GM12878 (cell line): ENCODE measurements at regions not wholly inside any gene's neighbourhood (a gene's known extent, or its start where the extent isn't known, plus 50 kb on each side); places are given as distances from the start of the nearest gene placed in this dataset.

Source experiments
- ATAC-seq: fragments of 200-7000 bp; cut with Tn5 transposase; 3 replicates; pipeline ENCODE4 v1.9.1; 2020; ENCODE audit warnings: mild to moderate bottlenecking, moderate library complexity
- BruUV-seq: library from RNA; stranded (reverse); fragments of 400-500 nt; replicated peaks from 2 replicates; lab custom pipeline; 2021; lab: Mats Ljungman, UMichigan
- CTCF ChIA-PET: fragments of 300-600 bp; sonication (Branson Sonifier 250); formaldehyde crosslinking; extraction: SDS; loops from one replicate; lab custom pipeline; 2021; ENCODE audit warnings: inconsistent platforms; lab: Yijun Ruan, JAX
- POLR2A ChIA-PET: fragments of 350-600 bp; formaldehyde crosslinking; extraction: SDS; loops from one replicate; lab custom pipeline; 2021; ENCODE audit warnings: inconsistent platforms; lab: Charles Lee
- RAD21 ChIA-PET: fragments of 300-600 bp; sonication (Branson Sonifier 250); formaldehyde crosslinking; loops from one replicate; lab custom pipeline; 2023; ENCODE audit warnings: antibody characterized with exemption; ENCODE audit not compliant: unreplicated experiment; lab: Charles Lee
- SMC1A ChIA-PET: fragments of 300-600 bp; sonication (Branson Sonifier 250); formaldehyde crosslinking; loops from one replicate; lab custom pipeline; 2023; ENCODE audit not compliant: unreplicated experiment, uncharacterized antibody; lab: Charles Lee
- DNase-seq: peaks from one replicate; pipeline ENCODE4 v3.0.0-alpha.2; 2011; ENCODE audit warnings: low read depth, low spot score
- FAIRE-seq: peaks from 3 replicates; lab custom pipeline; 2011; peaks lifted over from hg19 to GRCh38; lab: Jason Lieb, UNC
- H2AFZ ChIP-seq: 2 replicates; pipeline ENCODE4 v1.6.0; 2011; ENCODE audit warnings: low read depth, low read length, control low read depth; ENCODE audit not compliant: control insufficient read depth
- H3K27ac ChIP-seq: 2 replicates; pipeline ENCODE4 v1.5.1; 2011; ENCODE audit warnings: control low read depth; ENCODE audit not compliant: control insufficient read depth, insufficient read depth
- H3K27me3 ChIP-seq, 2 experiments: replicated peaks in 1 of 2; 2 replicates each; pipeline versions ENCODE4 v1.6.0 to v1.6.1; 2011; ENCODE audit warnings: low read length in 1 of 2; ENCODE audit not compliant: control insufficient read depth in 2 of 2, insufficient read depth in 2 of 2
- H3K36me3 ChIP-seq, 2 experiments: 2 replicates each; pipeline ENCODE4 v1.5.1; 2011; ENCODE audit warnings: low read length in 1 of 2; ENCODE audit not compliant: control insufficient read depth in 2 of 2, insufficient read depth in 2 of 2
- H3K4me1 ChIP-seq: 2 replicates; pipeline ENCODE4 v1.6.1; 2011; ENCODE audit warnings: mild to moderate bottlenecking, low read length, moderate library complexity, mixed read lengths; ENCODE audit not compliant: control insufficient read depth, insufficient read depth
- H3K4me2 ChIP-seq: 2 replicates; pipeline ENCODE4 v1.6.0; 2011; ENCODE audit warnings: control low read depth; ENCODE audit not compliant: control insufficient read depth, insufficient read depth
- H3K4me3 ChIP-seq: fragments of 200-600 bp; sonication (generic); 2 replicates; pipeline ENCODE4 v1.5.1; 2016
- H3K79me2 ChIP-seq: 2 replicates; pipeline ENCODE4 v1.6.0; 2011; ENCODE audit warnings: low read length; ENCODE audit not compliant: control insufficient read depth, insufficient read depth
- H3K9ac ChIP-seq: 2 replicates; pipeline ENCODE4 v1.8.0; 2011; ENCODE audit warnings: low read length, control low read depth, mixed read lengths; ENCODE audit not compliant: control insufficient read depth, insufficient read depth
- H3K9me3 ChIP-seq: replicated peaks from 3 replicates; pipeline ENCODE4 v1.5.1; 2011; ENCODE audit warnings: mild to moderate bottlenecking, low read length; ENCODE audit not compliant: control insufficient read depth, insufficient read depth
- H4K20me1 ChIP-seq: 2 replicates; pipeline ENCODE4 v1.6.0; 2011; ENCODE audit not compliant: control insufficient read depth, insufficient read depth
- ATF7 ChIP-seq: fragments of 450-650 bp; IDR thresholded peaks from 2 replicates; pipeline ENCODE4 v1.6.1; 2016; ENCODE audit warnings: low read depth, mild to moderate bottlenecking
- BCL11A ChIP-seq: IDR thresholded peaks from 2 replicates; pipeline ENCODE4 v1.6.1; 2011; ENCODE audit warnings: low read depth, low read length
- BCLAF1 ChIP-seq: fragments of 450-650 bp; IDR thresholded peaks from 2 replicates; pipeline ENCODE4 v1.6.1; 2017; ENCODE audit warnings: antibody characterized with exemption, mild to moderate bottlenecking, moderate library complexity
- E4F1 ChIP-seq: fragments of 450-650 bp; IDR thresholded peaks from 2 replicates; pipeline ENCODE4 v1.6.1; 2018; ENCODE audit warnings: borderline replicate concordance, mild to moderate bottlenecking; ENCODE audit not compliant: partially characterized antibody
- EP300 ChIP-seq, 2 experiments: fragments of 150-350 bp in 1 of 2; IDR thresholded peaks; 2 replicates each; pipeline ENCODE4 v1.6.1; 2011 to 2012; ENCODE audit warnings: low read depth in 2 of 2, low read length in 2 of 2, borderline replicate concordance in 1 of 2, improper control_type of control experiment in 1 of 2, inconsistent platforms in 1 of 2; ENCODE audit not compliant: control insufficient read depth in 1 of 2
- GATAD2B ChIP-seq: fragments of 450-650 bp; conservative IDR thresholded peaks from 2 replicates; pipeline ENCODE4 v1.6.1; 2017; ENCODE audit warnings: low read depth, mild to moderate bottlenecking, moderate library complexity
- IKZF2 ChIP-seq, 2 experiments: fragments of 450-650 bp; IDR thresholded peaks; 2 replicates each; pipeline ENCODE4 v1.6.1; 2017; ENCODE audit warnings: mild to moderate bottlenecking in 2 of 2, moderate library complexity in 2 of 2
- KDM1A ChIP-seq: fragments of 200-600 bp; sonication (generic); IDR thresholded peaks from 2 replicates; pipeline ENCODE4 v1.6.1; 2016; ENCODE audit warnings: borderline replicate concordance
- NR2C2 ChIP-seq: IDR thresholded peaks from 2 replicates; pipeline ENCODE4 v1.6.1; 2011; ENCODE audit warnings: borderline replicate concordance, low read depth; ENCODE audit not compliant: control insufficient read depth, insufficient read length
- PBX3 ChIP-seq: IDR thresholded peaks from 2 replicates; pipeline ENCODE4 v1.6.1; 2011; ENCODE audit warnings: mild to moderate bottlenecking, low read depth, low read length, moderate library complexity; ENCODE audit not compliant: insufficient replicate concordance
- RELA ChIP-seq: fragments of 450-650 bp; IDR thresholded peaks from 2 replicates; pipeline ENCODE4 v1.8.0; 2014; ENCODE audit warnings: borderline replicate concordance; ENCODE audit not compliant: partially characterized antibody
- SIN3A ChIP-seq: IDR thresholded peaks from 2 replicates; pipeline ENCODE4 v1.6.1; 2012; ENCODE audit warnings: low read depth, low read length, improper control_type of control experiment
- SREBF2 ChIP-seq: IDR thresholded peaks from 2 replicates; pipeline ENCODE4 v1.6.1; 2012; ENCODE audit warnings: mild to moderate bottlenecking, low read length
- ZBTB33 ChIP-seq: fragments of 450-650 bp; IDR thresholded peaks from 2 replicates; pipeline ENCODE4 v1.6.1; 2017; ENCODE audit warnings: mild to moderate bottlenecking
- WGBS: methylation state at CpG from one replicate; pipeline ENCODE4 v1.1.6; 2016; ENCODE audit warnings: low lambda C conversion rate; ENCODE audit not compliant: insufficient replicate concordance, insufficient coverage; ENCODE audit errors: missing lambda C conversion rate; 5-methylcytosine and 5-hydroxymethylcytosine counted together
- in situ Hi-C: fragments of 300-500 bp; cut with MboI; formaldehyde crosslinking; loops from 9 replicates; pipeline ENCODE4 v1.14.3; 2018; ENCODE audit warnings: mixed read lengths
- intact Hi-C: fragments of 100-400 bp; cut with micrococcal nuclease; formaldehyde crosslinking; loops from one replicate; pipeline ENCODE4 v1.14.2; 2022; ENCODE audit not compliant: unreplicated experiment

- Histone ChIP-seq H3K36me3 (no peaks in the 10 kb centered on the region), H3K4me2 (peak overlapping the region; percentile 35; the same call in 1 of the 2 replicates), H3K27me3 (no peaks in the 10 kb centered on the region), H3K9me3 (no peaks in the 10 kb centered on the region; the same call in 2 of the 3 replicates), H3K27ac (no peak overlapping the region), H3K4me1 (peaks cover 20% of the 10 kb centered on the region; the same call in 1 of the 2 replicates), H3K79me2 (no peaks in the 10 kb centered on the region), H3K4me3 (peak overlapping the region; percentile 8; the same call in 1 of the 2 replicates), H3K9ac (no peak overlapping the region), H4K20me1 (no peaks in the 10 kb centered on the region), H2AFZ (no peak overlapping the region)
- ChIA-PET RAD21 (no interaction called here), CTCF (no interaction called here), SMC1A (interaction anchor here (1.4 kb wide), 1 partner anchor 105 kb away, joined by 3 read pairs; no protein-coding TSS in a partner anchor), POLR2A (no interaction called here)
- intact Hi-C loops: loop anchor here (5.0 kb wide), 1 partner anchor 58 kb away; no protein-coding TSS in a partner anchor
- FAIRE-seq (no peak), DNase-seq (no peak), ATAC-seq (no peak)
- in situ Hi-C loops: no loop called here
- WGBS: 54% methylated on average over 9 of the region's 9 CpGs
- BruUV-seq: no TSS peak
- TF ChIP-seq SREBF2 (no peak), ZBTB33 (no peak), BCL11A (no peak), EP300 (IDR thresholded peaks at IDR 0.05; ENCODE audit: borderline replicate concordance in 1 of 2, control insufficient read depth in 1 of 2, low read depth in 2 of 2, low read length in 2 of 2) (no peak), PBX3 (no peak), KDM1A (no peak), SIN3A (no peak), IKZF2 (IDR thresholded peaks at IDR 0.05) (no peak), NR2C2 (no peak), ATF7 (no peak), BCLAF1 (no peak), E4F1 (no peak), GATAD2B (no peak), RELA (no peak)
These were observed 106.6 kb downstream of the DYRK2 start for GRCh38 chr12:67754933-67755697.
